ENCODE measurements at regions not wholly inside any gene's neighbourhood (a gene's known extent, or its start where the extent isn't known, plus 50 kb on each side); places are given as distances from the start of the nearest gene placed in this dataset.

GRCh38 chr4:187562345-187562744, 433.2 kb upstream of the ZFP42 start:
- Mint-ChIP-seq H3K9me3 (peaks cover 3% of the 10 kb centered on the region), H3K27ac (no peak overlapping the region), H3K4me1 (no peaks in the 10 kb centered on the region), H3K4me3 (no peak overlapping the region), H3K36me3 (no peaks in the 10 kb centered on the region), H3K27me3 (no peaks in the 10 kb centered on the region)
- no peak for ATAC-seq

DNA sequence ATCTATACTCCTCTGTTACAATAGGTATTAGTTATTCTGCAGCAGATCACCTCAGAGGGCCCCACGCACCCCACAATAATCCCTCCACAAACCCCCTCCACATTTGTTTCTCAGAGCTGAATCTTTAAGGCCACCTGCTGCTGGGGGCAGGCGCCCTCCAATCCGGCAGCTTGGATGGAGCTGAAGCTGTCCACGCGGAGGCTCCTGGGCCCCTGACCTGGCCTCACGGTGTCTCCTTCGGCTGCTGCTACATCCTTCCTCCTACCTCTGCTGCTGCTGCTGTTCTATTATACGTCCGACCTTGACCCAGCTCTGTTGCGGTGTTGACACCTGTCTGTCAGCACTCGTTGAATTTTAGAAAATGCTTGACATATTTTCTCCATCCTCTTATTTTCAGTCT, 430.2 kb upstream of the ZFP42 start:
- ATAC-seq = no peak
- H3K36me3 Mint-ChIP-seq = no peaks in the 10 kb centered on the region
- no peak overlapping the region for H3K4me3 Mint-ChIP-seq
- no peak overlapping the region for H3K27ac Mint-ChIP-seq
- H3K9me3 Mint-ChIP-seq = peaks cover 9% of the 10 kb centered on the region
- H3K27me3 Mint-ChIP-seq = no peaks in the 10 kb centered on the region
- no peaks in the 10 kb centered on the region for H3K4me1 Mint-ChIP-seq

DNA sequence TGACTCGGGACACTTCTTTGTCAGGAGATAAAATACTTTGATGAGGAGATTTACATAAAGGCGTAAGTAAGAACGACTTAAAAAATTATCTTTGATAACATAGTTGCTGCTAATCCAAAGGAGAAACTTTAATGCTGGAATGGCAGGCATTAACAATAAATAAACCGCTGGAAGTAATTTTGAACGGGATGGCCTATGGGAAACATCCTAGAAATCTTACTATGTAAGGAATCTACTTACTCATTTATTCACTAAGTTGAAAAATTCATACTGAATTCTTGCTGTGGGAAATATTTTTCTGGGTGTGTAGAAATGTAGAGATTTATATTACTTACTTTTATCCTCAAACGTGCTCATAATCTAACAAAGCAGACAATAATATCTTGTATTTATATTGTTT, 425.7 kb upstream of the ZFP42 start:
- H3K36me3 Mint-ChIP-seq = no peaks in the 10 kb centered on the region

DNA sequence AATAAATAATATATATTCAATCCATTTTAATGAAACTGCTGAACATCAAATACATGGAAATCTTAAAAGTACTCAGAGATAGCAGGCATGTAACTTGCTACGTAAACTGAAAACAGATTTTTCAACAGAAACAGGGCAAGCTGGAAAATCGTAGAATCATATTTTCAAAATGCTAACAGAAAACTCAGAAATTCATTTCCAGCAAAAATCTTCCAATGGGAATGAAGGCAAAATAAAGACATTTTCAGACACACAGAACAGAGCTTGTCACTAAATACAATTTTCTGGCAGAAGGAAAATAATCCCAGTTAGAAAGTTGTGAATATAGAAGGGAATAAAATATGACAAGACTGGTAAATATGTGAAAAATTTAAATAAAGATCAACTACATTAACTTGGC, 419.9 kb upstream of the ZFP42 start:
- no peak for ATAC-seq
- no peaks in the 10 kb centered on the region for H3K4me1 Mint-ChIP-seq
- H3K27ac Mint-ChIP-seq = no peak overlapping the region
- peaks cover 3% of the 10 kb centered on the region for H3K9me3 Mint-ChIP-seq
- H3K4me3 Mint-ChIP-seq = no peak overlapping the region
- no peaks in the 10 kb centered on the region for H3K36me3 Mint-ChIP-seq
- no peaks in the 10 kb centered on the region for H3K27me3 Mint-ChIP-seq

More for the DNA sequence above, 425.7 kb upstream of the ZFP42 start:
- Mint-ChIP-seq H3K4me3 (no peak overlapping the region), H3K4me1 (no peaks in the 10 kb centered on the region), H3K9me3 (peaks cover 11% of the 10 kb centered on the region), H3K27me3 (no peaks in the 10 kb centered on the region), H3K27ac (no peak overlapping the region)
- ATAC-seq = no peak

DNA sequence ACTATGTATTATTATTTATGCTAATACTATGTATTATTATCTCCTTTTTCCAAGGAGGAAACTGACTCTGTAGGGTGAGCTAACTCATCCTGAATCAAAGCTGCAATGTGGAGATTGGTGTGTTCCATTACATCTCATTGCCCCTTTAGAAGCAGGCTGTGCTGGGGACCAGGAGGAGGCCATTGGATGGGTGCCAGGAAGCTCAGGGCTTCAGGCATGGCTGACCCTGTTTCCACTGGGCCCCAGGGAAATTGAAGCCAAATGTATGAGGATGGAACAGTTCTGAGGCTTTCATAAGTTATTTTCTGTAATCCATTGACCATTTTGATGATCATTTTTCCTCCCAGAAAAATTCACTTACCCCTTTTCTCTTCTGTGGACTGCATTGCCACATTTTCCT, 418.8 kb upstream of the ZFP42 start:
- Mint-ChIP-seq H3K36me3 (no peaks in the 10 kb centered on the region), H3K4me1 (no peaks in the 10 kb centered on the region), H3K9me3 (no peaks in the 10 kb centered on the region), H3K27me3 (no peaks in the 10 kb centered on the region), H3K27ac (no peak overlapping the region), H3K4me3 (no peak overlapping the region)
- no peak for ATAC-seq

- no peaks in the 10 kb centered on the region for H3K27me3 Mint-ChIP-seq
- no peak for ATAC-seq
- H3K4me1 Mint-ChIP-seq = no peaks in the 10 kb centered on the region
- H3K27ac Mint-ChIP-seq = no peak overlapping the region
- H3K36me3 Mint-ChIP-seq = no peaks in the 10 kb centered on the region
- no peak overlapping the region for H3K4me3 Mint-ChIP-seq
- H3K9me3 Mint-ChIP-seq = no peaks in the 10 kb centered on the region
Observed at GRCh38 chr4:187577941-187578480, 417.6 kb upstream of the ZFP42 start.

DNA sequence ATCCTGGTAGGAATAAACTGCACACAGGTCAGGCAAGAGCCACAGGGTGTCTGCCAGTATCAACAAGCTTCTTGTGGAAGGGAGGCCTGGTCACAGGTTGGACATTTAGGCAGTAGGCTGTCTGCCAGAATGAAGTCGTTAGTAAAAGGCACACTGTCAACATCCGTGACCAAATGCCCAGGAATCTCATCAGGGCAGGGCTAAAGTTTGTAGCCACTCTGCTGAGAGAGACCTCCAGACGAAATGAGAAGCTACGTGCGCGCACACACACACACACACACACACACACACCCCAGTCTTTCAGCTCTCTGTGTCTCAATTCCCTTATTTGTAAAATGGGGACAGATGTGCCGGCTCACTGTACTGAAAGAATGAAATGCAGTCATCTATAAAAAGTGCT, 408.7 kb upstream of the ZFP42 start:
- Mint-ChIP-seq H3K9me3 (no peaks in the 10 kb centered on the region), H3K4me3 (no peak overlapping the region), H3K27me3 (no peaks in the 10 kb centered on the region), H3K27ac (no peak overlapping the region), H3K4me1 (no peaks in the 10 kb centered on the region), H3K36me3 (no peaks in the 10 kb centered on the region)
- no peak for ATAC-seq

DNA sequence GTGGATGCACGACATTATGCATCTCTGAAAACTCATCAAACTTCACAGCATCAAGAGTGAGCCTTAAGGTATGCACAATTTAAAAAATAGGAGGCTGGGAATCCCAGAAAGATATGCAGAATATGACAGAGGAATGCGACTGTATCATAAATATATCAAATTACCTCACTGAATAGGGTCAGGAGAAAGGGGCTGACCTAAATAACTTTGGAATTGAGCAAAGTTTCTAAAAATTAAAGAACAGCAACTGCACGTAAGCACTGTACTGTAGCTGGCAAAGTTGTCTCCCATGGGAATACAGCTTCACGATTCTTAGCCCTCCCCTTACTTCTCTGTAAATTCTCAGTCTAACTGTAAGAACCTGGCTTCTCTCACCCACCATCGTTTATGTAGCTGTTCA, 397.4 kb upstream of the ZFP42 start:
- no peak overlapping the region for H3K4me3 Mint-ChIP-seq
- H3K36me3 Mint-ChIP-seq = no peaks in the 10 kb centered on the region
- no peak for ATAC-seq
- no peaks in the 10 kb centered on the region for H3K27me3 Mint-ChIP-seq
- H3K4me1 Mint-ChIP-seq = no peaks in the 10 kb centered on the region
- no peak overlapping the region for H3K27ac Mint-ChIP-seq
- H3K9me3 Mint-ChIP-seq = peaks cover 3% of the 10 kb centered on the region

- Mint-ChIP-seq H3K4me1 (no peaks in the 10 kb centered on the region), H3K4me3 (no peak overlapping the region), H3K9me3 (peaks cover 3% of the 10 kb centered on the region), H3K27ac (no peak overlapping the region), H3K27me3 (no peaks in the 10 kb centered on the region), H3K36me3 (no peaks in the 10 kb centered on the region)
- no peak for ATAC-seq
Observed at GRCh38 chr4:187602339-187603092, 393.1 kb upstream of the ZFP42 start.

GRCh38 chr4:187603093-187604025, 392.2 kb upstream of the ZFP42 start:
- Mint-ChIP-seq H3K36me3 (no peaks in the 10 kb centered on the region), H3K27ac (no peak overlapping the region), H3K4me3 (no peak overlapping the region), H3K4me1 (no peaks in the 10 kb centered on the region), H3K9me3 (peaks cover 3% of the 10 kb centered on the region), H3K27me3 (no peaks in the 10 kb centered on the region)
- ATAC-seq = no peak

DNA sequence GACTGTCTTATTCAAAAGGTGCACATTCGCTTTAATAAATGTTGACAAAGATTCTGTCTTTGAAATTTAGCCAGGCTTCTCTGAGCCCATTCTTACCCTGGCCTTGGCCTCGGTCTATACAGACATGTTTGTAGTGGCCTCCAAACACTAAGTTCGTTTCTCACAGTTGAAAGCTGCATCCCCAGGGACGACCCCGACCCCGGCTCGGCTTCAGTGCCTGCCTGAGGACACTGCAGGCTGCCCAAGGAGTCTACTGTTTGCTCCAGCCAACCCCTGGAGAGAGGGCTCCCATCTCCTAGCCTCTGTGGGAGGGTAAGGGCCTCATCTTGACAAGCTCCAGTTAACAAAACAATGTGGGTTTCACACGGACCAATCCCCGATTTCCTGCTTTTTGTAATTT, 390.6 kb upstream of the ZFP42 start:
- Mint-ChIP-seq H3K4me1 (no peaks in the 10 kb centered on the region), H3K27ac (no peak overlapping the region)
- no peak for ATAC-seq

GRCh38 chr4:187606581-187606980, 389.0 kb upstream of the ZFP42 start:
- Mint-ChIP-seq H3K36me3 (no peaks in the 10 kb centered on the region), H3K4me3 (no peak overlapping the region)
- no peak for ATAC-seq

More for the DNA sequence above, 390.6 kb upstream of the ZFP42 start:
- no peaks in the 10 kb centered on the region for H3K27me3 Mint-ChIP-seq
- H3K9me3 Mint-ChIP-seq = peaks cover 3% of the 10 kb centered on the region
- H3K4me3 Mint-ChIP-seq = no peak overlapping the region
- H3K36me3 Mint-ChIP-seq = no peaks in the 10 kb centered on the region

GRCh38 chr4:187608001-187608421, 387.6 kb upstream of the ZFP42 start:
- Mint-ChIP-seq H3K9me3 (no peaks in the 10 kb centered on the region), H3K36me3 (no peaks in the 10 kb centered on the region), H3K4me3 (no peak overlapping the region), H3K4me1 (no peaks in the 10 kb centered on the region), H3K27me3 (no peaks in the 10 kb centered on the region), H3K27ac (no peak overlapping the region)
- ATAC-seq = no peak

More at GRCh38 chr4:187606581-187606980, 389.0 kb upstream of the ZFP42 start:
- no peaks in the 10 kb centered on the region for H3K9me3 Mint-ChIP-seq
- no peak overlapping the region for H3K27ac Mint-ChIP-seq
- no peaks in the 10 kb centered on the region for H3K4me1 Mint-ChIP-seq
- no peaks in the 10 kb centered on the region for H3K27me3 Mint-ChIP-seq

GRCh38 chr4:187612301-187612700, 383.3 kb upstream of the ZFP42 start:
- Mint-ChIP-seq H3K27ac (no peak overlapping the region), H3K4me3 (no peak overlapping the region), H3K27me3 (no peaks in the 10 kb centered on the region), H3K36me3 (no peaks in the 10 kb centered on the region), H3K4me1 (no peaks in the 10 kb centered on the region), H3K9me3 (no peaks in the 10 kb centered on the region)
- ATAC-seq = no peak

GRCh38 chr4:187613089-187613839, 382.3 kb upstream of the ZFP42 start:
- H3K27ac Mint-ChIP-seq = no peak overlapping the region
- H3K4me3 Mint-ChIP-seq = no peak overlapping the region
- no peaks in the 10 kb centered on the region for H3K36me3 Mint-ChIP-seq
- H3K27me3 Mint-ChIP-seq = no peaks in the 10 kb centered on the region
- ATAC-seq = no peak
- H3K9me3 Mint-ChIP-seq = no peaks in the 10 kb centered on the region
- no peaks in the 10 kb centered on the region for H3K4me1 Mint-ChIP-seq
